Heart right ventricle (tissue), 16 donors: ENCODE measurements at regions not wholly inside any gene's neighbourhood (a gene's known extent, or its start where the extent isn't known, plus 50 kb on each side); places are given as distances from the start of the nearest gene placed in this dataset.

Experiments
- ATAC-seq, 8 donors: fragments of 200-7000 bp; cut with Tn5 transposase; one replicate each; pipeline ENCODE4 v1.9.1; 2020; ENCODE audit warnings: mild to moderate bottlenecking in 8 of 8, moderate library complexity in 8 of 8, moderate number of reproducible peaks in 1 of 8
- DNase-seq, 2 donors: peaks; one replicate each; pipeline ENCODE4 v3.0.0-alpha.2; 2020
- H3K27ac ChIP-seq, 10 donors: fragments of 200-600 bp; sonication (generic) in 2 of 10; one replicate each; pipeline versions ENCODE4 v1.5.0 to v1.8.0; 2020 to 2022; ENCODE audit warnings: mild to moderate bottlenecking in 3 of 10
- H3K27me3 ChIP-seq, 7 donors: fragments of 200-600 bp; one replicate each; pipeline ENCODE4 v1.8.0; 2021 to 2022; ENCODE audit warnings: mild to moderate bottlenecking in 2 of 7
- H3K36me3 ChIP-seq, 9 donors: fragments of 200-600 bp; sonication (generic) in 1 of 9; one replicate each; pipeline versions ENCODE4 v1.5.0 to v1.8.0; 2020 to 2022; ENCODE audit warnings: mild to moderate bottlenecking in 2 of 9
- H3K4me1 ChIP-seq, 9 donors: fragments of 200-600 bp; sonication (generic) in 1 of 9; one replicate each; pipeline versions ENCODE4 v1.5.0 to v1.8.0; 2020 to 2022; ENCODE audit warnings: mild to moderate bottlenecking in 4 of 9
- H3K4me3 ChIP-seq, 10 donors: fragments of 200-600 bp; sonication (generic) in 2 of 10; one replicate each; pipeline versions ENCODE4 v1.5.0 to v1.8.0; 2020 to 2022; ENCODE audit warnings: mild to moderate bottlenecking in 7 of 10, moderate library complexity in 2 of 10
- H3K9me3 ChIP-seq, 11 donors: fragments of 200-600 bp in 10 of 11; sonication (generic) in 2 of 11; one replicate each; pipeline versions ENCODE4 v1.5.0 to v1.8.0; 2013 to 2022; ENCODE audit warnings: mild to moderate bottlenecking in 2 of 11, control low read depth in 1 of 11, moderate library complexity in 1 of 11
- WGBS, 2 donors: extraction: QIAGEN DNeasy Blood & Tissue Kit; methylation state at CpG; one replicate each; pipeline ENCODE4 v1.1.7; 2013; ENCODE audit warnings: inconsistent platforms in 1 of 2; 5-methylcytosine and 5-hydroxymethylcytosine counted together
- intact Hi-C, 10 donors: fragments of 100-400 bp; cut with DNase I; formaldehyde crosslinking; loops; one replicate each; pipeline versions ENCODE4 v1.11.1 to v1.14.2; 2022
- TF ChIP-seq, protein P1 (sequence below), 9 donors: fragments of 200-600 bp; sonication (generic) in 2 of 9; IDR thresholded peaks; one replicate each; pipeline versions ENCODE4 v1.5.0 to v1.8.0; 2021 to 2022; ENCODE audit warnings: antibody characterized with exemption in 9 of 9, mild to moderate bottlenecking in 5 of 9, moderate library complexity in 1 of 9
- donor health status: Arrhythmogenic right ventricular cardiomyopathy.
- donor health status: ischemic (EF 13 %, LVEDD 7.1; RV severe dilation, severe dysfunction).
- donor health status: healthy with polysubstance abuse.
- donor health status: DM: no; HTN: yes; CAD: no.
- donor health status: DM: no; HTN: no; CAD: no.
- donor health status: ischemic (EF 25% LVEDD 6.9; RV normal size, moderate dysfunction).
- donor health status: ischemic (EF 25% LVEDD 5.7; RV mildly dilated, moderate dysfunction).
- donor health status: healthy.
- donor health status: DM: yes; HTN: yes; CAD: no.
- donor health status: Ischemic cardiomyopathy.
- donor health status: ischemic (EF 35%, LVEDD 5.7; RV mildly dilated, moderate dysfunction).
- donor health status: nonischemic (EF 11% LVEDD 7.7; RV severe dilation, severe dysfunction).
- donor health status: DM: yes; HTN: yes; CAD: no.
- donor health status: PGD.
- donor health status: ischemic (EF 29% LVEDD 5.4; RV normal size, mild dysfunction).
- donor health status: nonischemic (EF 23%, LVEDD 6.1; RV moderate dilation, normal function).

DNA sequence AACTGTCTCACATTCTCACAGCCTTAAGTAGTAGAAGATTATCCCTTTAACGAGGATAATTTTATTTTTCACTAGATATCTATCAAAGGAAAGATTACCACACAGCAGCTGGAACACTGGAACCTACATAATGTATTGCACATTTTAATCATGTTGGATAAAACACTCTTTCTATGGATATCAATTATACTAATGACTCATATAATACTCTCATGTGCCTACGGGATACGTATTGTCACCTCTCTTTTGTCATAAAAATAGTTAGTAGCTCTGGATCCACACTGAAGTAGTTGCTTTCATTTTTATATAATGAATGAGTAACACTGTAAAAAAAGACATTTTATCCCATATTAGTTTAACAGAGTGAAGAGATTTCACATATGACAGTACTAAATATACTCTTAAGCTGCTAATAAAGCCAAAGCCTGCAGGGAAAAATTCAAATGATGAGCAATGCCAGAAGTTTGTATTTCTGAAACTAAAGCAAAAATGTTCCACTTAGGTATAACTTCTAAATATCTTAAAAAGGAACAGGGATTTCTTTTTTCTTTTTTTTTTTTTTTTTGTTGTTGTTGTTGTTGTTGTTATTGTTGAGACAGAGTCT, 408.7 kb upstream of the PKN2 start:
- no peak overlapping the region for H3K27ac ChIP-seq
- TF ChIP-seq, protein P1, sequence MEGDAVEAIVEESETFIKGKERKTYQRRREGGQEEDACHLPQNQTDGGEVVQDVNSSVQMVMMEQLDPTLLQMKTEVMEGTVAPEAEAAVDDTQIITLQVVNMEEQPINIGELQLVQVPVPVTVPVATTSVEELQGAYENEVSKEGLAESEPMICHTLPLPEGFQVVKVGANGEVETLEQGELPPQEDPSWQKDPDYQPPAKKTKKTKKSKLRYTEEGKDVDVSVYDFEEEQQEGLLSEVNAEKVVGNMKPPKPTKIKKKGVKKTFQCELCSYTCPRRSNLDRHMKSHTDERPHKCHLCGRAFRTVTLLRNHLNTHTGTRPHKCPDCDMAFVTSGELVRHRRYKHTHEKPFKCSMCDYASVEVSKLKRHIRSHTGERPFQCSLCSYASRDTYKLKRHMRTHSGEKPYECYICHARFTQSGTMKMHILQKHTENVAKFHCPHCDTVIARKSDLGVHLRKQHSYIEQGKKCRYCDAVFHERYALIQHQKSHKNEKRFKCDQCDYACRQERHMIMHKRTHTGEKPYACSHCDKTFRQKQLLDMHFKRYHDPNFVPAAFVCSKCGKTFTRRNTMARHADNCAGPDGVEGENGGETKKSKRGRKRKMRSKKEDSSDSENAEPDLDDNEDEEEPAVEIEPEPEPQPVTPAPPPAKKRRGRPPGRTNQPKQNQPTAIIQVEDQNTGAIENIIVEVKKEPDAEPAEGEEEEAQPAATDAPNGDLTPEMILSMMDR (IDR thresholded peaks at IDR 0.05): no peak
- peaks cover 0 to 5% (median 0%) of the 10 kb centered on the region in 11 donors for H3K9me3 ChIP-seq
- ATAC-seq: no peak
- WGBS, 2 donors: 83 to 89% methylated on average over 3 of the region's 3 CpGs
- no peaks in the 10 kb centered on the region for H3K36me3 ChIP-seq
- DNase-seq: no peak
- no peaks in the 10 kb centered on the region for H3K4me1 ChIP-seq
- H3K4me3 ChIP-seq: no peak overlapping the region
- intact Hi-C loops: no loop called here
- H3K27me3 ChIP-seq: peaks cover 0 to 2% (median 0%) of the 10 kb centered on the region in 7 donors

GRCh38 chr1:88276163-88276562, 407.9 kb upstream of the PKN2 start:
- no peak overlapping the region for H3K4me3 ChIP-seq
- ATAC-seq: no peak
- 50 to 71% methylated on average over 4 of the region's 4 CpGs for WGBS, 2 donors
- no peaks in the 10 kb centered on the region for H3K27me3 ChIP-seq
- TF ChIP-seq, protein P1 (IDR thresholded peaks at IDR 0.05): no peak
- intact Hi-C loops: no loop called here
- no peak for DNase-seq
- peaks cover 0 to 5% (median 0%) of the 10 kb centered on the region in 11 donors for H3K9me3 ChIP-seq
- no peaks in the 10 kb centered on the region for H3K4me1 ChIP-seq
- no peak overlapping the region for H3K27ac ChIP-seq
- H3K36me3 ChIP-seq: no peaks in the 10 kb centered on the region

GRCh38 chr1:88284066-88284465, 400.0 kb upstream of the PKN2 start:
- H3K27me3 ChIP-seq: no peaks in the 10 kb centered on the region
- TF ChIP-seq, protein P1 (IDR thresholded peaks at IDR 0.05): no peak
- intact Hi-C loops: no loop called here
- H3K4me3 ChIP-seq: no peak overlapping the region
- no peak for DNase-seq
- H3K27ac ChIP-seq: no peak overlapping the region
- no peaks in the 10 kb centered on the region for H3K36me3 ChIP-seq
- H3K4me1 ChIP-seq: no peaks in the 10 kb centered on the region
- WGBS, 2 donors: 73 to 80% methylated on average over 2 of the region's 2 CpGs
- peaks cover 0 to 5% (median 0%) of the 10 kb centered on the region in 11 donors for H3K9me3 ChIP-seq
- no peak for ATAC-seq

- Histone ChIP-seq H3K27ac (no peak overlapping the region), H3K9me3 (no peaks in the 10 kb centered on the region), H3K36me3 (no peaks in the 10 kb centered on the region), H3K27me3 (no peaks in the 10 kb centered on the region), H3K4me3 (no peak overlapping the region), H3K4me1 (no peaks in the 10 kb centered on the region)
- 78 to 89% methylated on average over 4 of the region's 4 CpGs for WGBS, 2 donors
- no peak for DNase-seq
- intact Hi-C loops: no loop called here
- no peak for ATAC-seq
- TF ChIP-seq, protein P1 (IDR thresholded peaks at IDR 0.05): no peak
Observed at GRCh38 chr1:88284666-88285366, 399.3 kb upstream of the PKN2 start.
